ENCODE measurements at regions not wholly inside any gene's neighbourhood (a gene's known extent, or its start where the extent isn't known, plus 50 kb on each side); places are given as distances from the start of the nearest gene placed in this dataset.

- H3K27me3 ChIP-seq (ENCODE audit: insufficient read depth, low read depth, low read length): no peaks in the 10 kb centered on the region
- no peak for TF ChIP-seq RAD21 (conservative IDR thresholded peaks at IDR 0.05)
- TF ChIP-seq POLR2AphosphoS5 (IDR thresholded peaks at IDR 0.05): no peak
- TF ChIP-seq EZH2 (IDR thresholded peaks at IDR 0.05; ENCODE audit: borderline replicate concordance, insufficient read depth, low read length, poor library complexity, severe bottlenecking): no peak
- TF ChIP-seq EP300 (conservative IDR thresholded peaks at IDR 0.05; ENCODE audit: poor library complexity, severe bottlenecking): no peak
- TF ChIP-seq SMC3 (conservative IDR thresholded peaks at IDR 0.05; ENCODE audit: poor library complexity): no peak
- TF ChIP-seq, protein P1, sequence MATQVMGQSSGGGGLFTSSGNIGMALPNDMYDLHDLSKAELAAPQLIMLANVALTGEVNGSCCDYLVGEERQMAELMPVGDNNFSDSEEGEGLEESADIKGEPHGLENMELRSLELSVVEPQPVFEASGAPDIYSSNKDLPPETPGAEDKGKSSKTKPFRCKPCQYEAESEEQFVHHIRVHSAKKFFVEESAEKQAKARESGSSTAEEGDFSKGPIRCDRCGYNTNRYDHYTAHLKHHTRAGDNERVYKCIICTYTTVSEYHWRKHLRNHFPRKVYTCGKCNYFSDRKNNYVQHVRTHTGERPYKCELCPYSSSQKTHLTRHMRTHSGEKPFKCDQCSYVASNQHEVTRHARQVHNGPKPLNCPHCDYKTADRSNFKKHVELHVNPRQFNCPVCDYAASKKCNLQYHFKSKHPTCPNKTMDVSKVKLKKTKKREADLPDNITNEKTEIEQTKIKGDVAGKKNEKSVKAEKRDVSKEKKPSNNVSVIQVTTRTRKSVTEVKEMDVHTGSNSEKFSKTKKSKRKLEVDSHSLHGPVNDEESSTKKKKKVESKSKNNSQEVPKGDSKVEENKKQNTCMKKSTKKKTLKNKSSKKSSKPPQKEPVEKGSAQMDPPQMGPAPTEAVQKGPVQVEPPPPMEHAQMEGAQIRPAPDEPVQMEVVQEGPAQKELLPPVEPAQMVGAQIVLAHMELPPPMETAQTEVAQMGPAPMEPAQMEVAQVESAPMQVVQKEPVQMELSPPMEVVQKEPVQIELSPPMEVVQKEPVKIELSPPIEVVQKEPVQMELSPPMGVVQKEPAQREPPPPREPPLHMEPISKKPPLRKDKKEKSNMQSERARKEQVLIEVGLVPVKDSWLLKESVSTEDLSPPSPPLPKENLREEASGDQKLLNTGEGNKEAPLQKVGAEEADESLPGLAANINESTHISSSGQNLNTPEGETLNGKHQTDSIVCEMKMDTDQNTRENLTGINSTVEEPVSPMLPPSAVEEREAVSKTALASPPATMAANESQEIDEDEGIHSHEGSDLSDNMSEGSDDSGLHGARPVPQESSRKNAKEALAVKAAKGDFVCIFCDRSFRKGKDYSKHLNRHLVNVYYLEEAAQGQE (IDR thresholded peaks at IDR 0.05; ENCODE audit: borderline replicate concordance): no peak
- no peak for TF ChIP-seq TAF1 (IDR thresholded peaks at IDR 0.05; ENCODE audit: low read depth)
- TF ChIP-seq MXI1 (conservative IDR thresholded peaks at IDR 0.05; ENCODE audit: poor library complexity, severe bottlenecking): no peak
- TF ChIP-seq, protein P2, sequence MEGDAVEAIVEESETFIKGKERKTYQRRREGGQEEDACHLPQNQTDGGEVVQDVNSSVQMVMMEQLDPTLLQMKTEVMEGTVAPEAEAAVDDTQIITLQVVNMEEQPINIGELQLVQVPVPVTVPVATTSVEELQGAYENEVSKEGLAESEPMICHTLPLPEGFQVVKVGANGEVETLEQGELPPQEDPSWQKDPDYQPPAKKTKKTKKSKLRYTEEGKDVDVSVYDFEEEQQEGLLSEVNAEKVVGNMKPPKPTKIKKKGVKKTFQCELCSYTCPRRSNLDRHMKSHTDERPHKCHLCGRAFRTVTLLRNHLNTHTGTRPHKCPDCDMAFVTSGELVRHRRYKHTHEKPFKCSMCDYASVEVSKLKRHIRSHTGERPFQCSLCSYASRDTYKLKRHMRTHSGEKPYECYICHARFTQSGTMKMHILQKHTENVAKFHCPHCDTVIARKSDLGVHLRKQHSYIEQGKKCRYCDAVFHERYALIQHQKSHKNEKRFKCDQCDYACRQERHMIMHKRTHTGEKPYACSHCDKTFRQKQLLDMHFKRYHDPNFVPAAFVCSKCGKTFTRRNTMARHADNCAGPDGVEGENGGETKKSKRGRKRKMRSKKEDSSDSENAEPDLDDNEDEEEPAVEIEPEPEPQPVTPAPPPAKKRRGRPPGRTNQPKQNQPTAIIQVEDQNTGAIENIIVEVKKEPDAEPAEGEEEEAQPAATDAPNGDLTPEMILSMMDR (IDR thresholded peaks at IDR 0.05; ENCODE audit: poor library complexity, severe bottlenecking): no peak
- H3K9me3 ChIP-seq (ENCODE audit: low read length): no peaks in the 10 kb centered on the region
- no peak overlapping the region for H3K27ac ChIP-seq (ENCODE audit: low read length)
- H3K4me2 ChIP-seq (ENCODE audit: low read length): no peak overlapping the region
- H3K9me2 ChIP-seq (ENCODE audit: insufficient read depth, low read length): no peaks in the 10 kb centered on the region
- no peak overlapping the region for H3K9ac ChIP-seq (ENCODE audit: low read length)
- no peaks in the 10 kb centered on the region for H3K36me3 ChIP-seq (ENCODE audit: insufficient read depth, low read length)
- no peaks in the 10 kb centered on the region for H4K20me1 ChIP-seq (ENCODE audit: insufficient read depth)
- no peak overlapping the region for H2AFZ ChIP-seq (ENCODE audit: low read depth, low read length)
- no peak overlapping the region for H3K4me3 ChIP-seq (ENCODE audit: low read length)
- no peaks in the 10 kb centered on the region for H3K79me2 ChIP-seq (replicated peaks; ENCODE audit: insufficient read depth, low read length)
- H3F3A ChIP-seq (ENCODE audit: insufficient read depth, low read length, poor library complexity, severe bottlenecking): no peaks in the 10 kb centered on the region
Observed at GRCh38 chr12:98262902-98263301, 252.5 kb upstream of the TMPO start.

- Histone ChIP-seq H3K9me2 (ENCODE audit: insufficient read depth, low read length) (no peaks in the 10 kb centered on the region), H3F3A (ENCODE audit: insufficient read depth, low read length, poor library complexity, severe bottlenecking) (no peaks in the 10 kb centered on the region), H3K79me2 (replicated peaks; ENCODE audit: insufficient read depth, low read length) (no peaks in the 10 kb centered on the region), H3K36me3 (ENCODE audit: insufficient read depth, low read length) (no peaks in the 10 kb centered on the region), H3K27ac (ENCODE audit: low read length) (no peak overlapping the region), H3K9ac (ENCODE audit: low read length) (no peak overlapping the region), H3K27me3 (ENCODE audit: insufficient read depth, low read depth, low read length) (no peaks in the 10 kb centered on the region), H3K9me3 (ENCODE audit: low read length) (no peaks in the 10 kb centered on the region), H3K4me3 (ENCODE audit: low read length) (no peak overlapping the region), H3K4me2 (ENCODE audit: low read length) (no peak overlapping the region), H2AFZ (ENCODE audit: low read depth, low read length) (no peak overlapping the region), H4K20me1 (ENCODE audit: insufficient read depth) (no peaks in the 10 kb centered on the region)
- TF ChIP-seq TAF1 (IDR thresholded peaks at IDR 0.05; ENCODE audit: low read depth) (no peak), SMC3 (conservative IDR thresholded peaks at IDR 0.05; ENCODE audit: poor library complexity) (no peak), EP300 (conservative IDR thresholded peaks at IDR 0.05; ENCODE audit: poor library complexity, severe bottlenecking) (no peak), POLR2AphosphoS5 (IDR thresholded peaks at IDR 0.05) (no peak), RAD21 (conservative IDR thresholded peaks at IDR 0.05) (no peak), EZH2 (IDR thresholded peaks at IDR 0.05; ENCODE audit: borderline replicate concordance, insufficient read depth, low read length, poor library complexity, severe bottlenecking) (no peak), MXI1 (conservative IDR thresholded peaks at IDR 0.05; ENCODE audit: poor library complexity, severe bottlenecking) (no peak)
- TF ChIP-seq, protein P2 (IDR thresholded peaks at IDR 0.05; ENCODE audit: poor library complexity, severe bottlenecking): no peak
- TF ChIP-seq, protein P1 (IDR thresholded peaks at IDR 0.05; ENCODE audit: borderline replicate concordance): no peak
Observed at GRCh38 chr12:98274430-98275130, 240.8 kb upstream of the TMPO start.

Data from neural cell (in vitro differentiated cells).